ENCODE measurements at regions not wholly inside any gene's neighbourhood (a gene's known extent, or its start where the extent isn't known, plus 50 kb on each side); places are given as distances from the start of the nearest gene placed in this dataset.
"Not testable (repeated sequence)": the region's sequence is repeated elsewhere in the genome, so short reads cannot be mapped to it uniquely, and the experiment has no call there.

DNA sequence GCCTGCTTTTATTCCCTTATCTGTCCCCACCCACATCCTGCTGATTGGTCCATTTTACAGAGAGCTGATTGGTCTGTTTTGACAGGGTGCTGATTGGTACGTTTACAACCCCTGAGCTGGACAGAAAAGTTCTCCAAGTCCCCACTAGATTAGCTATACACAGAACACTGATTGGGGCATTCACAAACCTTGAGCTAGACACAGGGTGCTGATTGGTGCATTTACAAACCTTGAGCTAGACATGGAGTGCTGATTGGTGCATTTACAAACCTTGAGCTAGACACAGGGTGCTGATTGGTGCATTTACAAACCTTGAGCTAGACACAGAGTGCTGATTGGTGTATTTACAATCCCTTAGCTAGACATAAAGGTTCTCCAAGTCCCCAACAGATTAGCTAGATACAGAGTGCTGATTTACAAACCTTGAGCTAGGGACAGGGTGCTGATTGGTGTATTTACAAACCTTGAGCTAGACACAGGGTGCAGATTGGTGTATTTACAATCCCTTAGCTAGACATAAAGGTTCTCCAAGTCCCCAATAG, 158.2 kb downstream of the BRD1 start:
- RAD21 ChIA-PET (ENCODE audit: low non-redundant PET in 1 of 2, low total read pairs in 2 of 2, uncharacterized antibody in 2 of 2, unreplicated experiment in 2 of 2); H3K9me2 ChIP-seq (ENCODE audit: insufficient read depth); H4K20me1 ChIP-seq (ENCODE audit: insufficient read depth); BruUV-seq (replicated peaks); CTCF ChIA-PET; POLR2A ChIA-PET; H3K9me3 ChIP-seq (ENCODE audit: control insufficient read depth in 1 of 2, insufficient read depth in 1 of 2, low read depth in 1 of 2, low read length in 2 of 2); H3K4me2 ChIP-seq (ENCODE audit: low read length); H3K36me3 ChIP-seq (ENCODE audit: control insufficient read depth in 1 of 2, insufficient read depth in 2 of 2, low read length in 2 of 2); H2AFZ ChIP-seq (ENCODE audit: low read depth, low read length, poor library complexity, severe bottlenecking); H3K9ac ChIP-seq (ENCODE audit: low read length); H3K4me1 ChIP-seq (ENCODE audit: control insufficient read depth in 1 of 2, insufficient read depth in 2 of 2, low read length in 2 of 2); intact Hi-C loops (cut with micrococcal nuclease); ATAC-seq; H3K79me2 ChIP-seq (ENCODE audit: insufficient read depth, low read length); H3K4me3 ChIP-seq (replicated peaks in 1 of 2; ENCODE audit: low read depth in 1 of 2, low read length in 2 of 2); H3K27ac ChIP-seq (ENCODE audit: low read depth, low read length): not testable (repeated sequence)
- TF ChIP-seq SP1 (IDR thresholded peaks at IDR 0.05; ENCODE audit: low read depth), result peak; percentile 29; the same call in 1 of the 2 replicates
- peak; percentile 24 for DNase-seq (ENCODE audit: low read depth, low spot score)
- peaks cover 15% of the 10 kb centered on the region; the same call in 1 of the 2 replicates for H3K27me3 ChIP-seq (ENCODE audit: insufficient read depth, low read length)

DNA sequence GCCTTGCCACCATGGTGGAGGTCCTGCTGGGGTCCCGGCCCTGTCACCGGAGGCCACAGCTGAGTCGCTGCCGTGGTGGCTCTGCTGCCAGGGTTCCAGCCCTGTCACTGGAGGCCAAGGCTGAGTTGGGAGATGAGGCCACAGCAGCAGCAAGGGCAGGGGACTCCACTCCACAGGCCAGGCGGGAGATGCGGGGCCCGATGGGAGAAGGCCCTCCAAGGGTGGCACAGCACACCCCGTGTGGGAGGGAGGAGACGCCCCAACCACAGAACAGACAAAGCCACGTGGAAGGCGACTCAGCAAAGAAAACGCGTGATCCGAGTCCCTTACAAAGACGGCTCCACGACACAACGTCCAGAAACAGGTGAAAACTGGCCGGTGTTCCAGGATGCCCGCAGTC, 159.3 kb downstream of the BRD1 start:
- RAD21 ChIA-PET (ENCODE audit: low non-redundant PET in 1 of 2, low total read pairs in 2 of 2, uncharacterized antibody in 2 of 2, unreplicated experiment in 2 of 2), result no interaction called here
- TF ChIP-seq EZH2phosphoT487 (IDR thresholded peaks at IDR 0.05; ENCODE audit: borderline replicate concordance), result no peak
- no peak for TF ChIP-seq FOSL1 (IDR thresholded peaks at IDR 0.05; ENCODE audit: low read depth)
- TF ChIP-seq POLR2AphosphoS5 (IDR thresholded peaks at IDR 0.05; ENCODE audit: low read depth, low read length), result no peak
- TF ChIP-seq SRF (IDR thresholded peaks at IDR 0.05; ENCODE audit: low read depth), result no peak
- TF ChIP-seq, protein P1, sequence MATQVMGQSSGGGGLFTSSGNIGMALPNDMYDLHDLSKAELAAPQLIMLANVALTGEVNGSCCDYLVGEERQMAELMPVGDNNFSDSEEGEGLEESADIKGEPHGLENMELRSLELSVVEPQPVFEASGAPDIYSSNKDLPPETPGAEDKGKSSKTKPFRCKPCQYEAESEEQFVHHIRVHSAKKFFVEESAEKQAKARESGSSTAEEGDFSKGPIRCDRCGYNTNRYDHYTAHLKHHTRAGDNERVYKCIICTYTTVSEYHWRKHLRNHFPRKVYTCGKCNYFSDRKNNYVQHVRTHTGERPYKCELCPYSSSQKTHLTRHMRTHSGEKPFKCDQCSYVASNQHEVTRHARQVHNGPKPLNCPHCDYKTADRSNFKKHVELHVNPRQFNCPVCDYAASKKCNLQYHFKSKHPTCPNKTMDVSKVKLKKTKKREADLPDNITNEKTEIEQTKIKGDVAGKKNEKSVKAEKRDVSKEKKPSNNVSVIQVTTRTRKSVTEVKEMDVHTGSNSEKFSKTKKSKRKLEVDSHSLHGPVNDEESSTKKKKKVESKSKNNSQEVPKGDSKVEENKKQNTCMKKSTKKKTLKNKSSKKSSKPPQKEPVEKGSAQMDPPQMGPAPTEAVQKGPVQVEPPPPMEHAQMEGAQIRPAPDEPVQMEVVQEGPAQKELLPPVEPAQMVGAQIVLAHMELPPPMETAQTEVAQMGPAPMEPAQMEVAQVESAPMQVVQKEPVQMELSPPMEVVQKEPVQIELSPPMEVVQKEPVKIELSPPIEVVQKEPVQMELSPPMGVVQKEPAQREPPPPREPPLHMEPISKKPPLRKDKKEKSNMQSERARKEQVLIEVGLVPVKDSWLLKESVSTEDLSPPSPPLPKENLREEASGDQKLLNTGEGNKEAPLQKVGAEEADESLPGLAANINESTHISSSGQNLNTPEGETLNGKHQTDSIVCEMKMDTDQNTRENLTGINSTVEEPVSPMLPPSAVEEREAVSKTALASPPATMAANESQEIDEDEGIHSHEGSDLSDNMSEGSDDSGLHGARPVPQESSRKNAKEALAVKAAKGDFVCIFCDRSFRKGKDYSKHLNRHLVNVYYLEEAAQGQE (IDR thresholded peaks at IDR 0.05; ENCODE audit: low read depth), result no peak
- TF ChIP-seq, protein P2, sequence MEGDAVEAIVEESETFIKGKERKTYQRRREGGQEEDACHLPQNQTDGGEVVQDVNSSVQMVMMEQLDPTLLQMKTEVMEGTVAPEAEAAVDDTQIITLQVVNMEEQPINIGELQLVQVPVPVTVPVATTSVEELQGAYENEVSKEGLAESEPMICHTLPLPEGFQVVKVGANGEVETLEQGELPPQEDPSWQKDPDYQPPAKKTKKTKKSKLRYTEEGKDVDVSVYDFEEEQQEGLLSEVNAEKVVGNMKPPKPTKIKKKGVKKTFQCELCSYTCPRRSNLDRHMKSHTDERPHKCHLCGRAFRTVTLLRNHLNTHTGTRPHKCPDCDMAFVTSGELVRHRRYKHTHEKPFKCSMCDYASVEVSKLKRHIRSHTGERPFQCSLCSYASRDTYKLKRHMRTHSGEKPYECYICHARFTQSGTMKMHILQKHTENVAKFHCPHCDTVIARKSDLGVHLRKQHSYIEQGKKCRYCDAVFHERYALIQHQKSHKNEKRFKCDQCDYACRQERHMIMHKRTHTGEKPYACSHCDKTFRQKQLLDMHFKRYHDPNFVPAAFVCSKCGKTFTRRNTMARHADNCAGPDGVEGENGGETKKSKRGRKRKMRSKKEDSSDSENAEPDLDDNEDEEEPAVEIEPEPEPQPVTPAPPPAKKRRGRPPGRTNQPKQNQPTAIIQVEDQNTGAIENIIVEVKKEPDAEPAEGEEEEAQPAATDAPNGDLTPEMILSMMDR (IDR thresholded peaks at IDR 0.05 in 2 of 3, conservative IDR thresholded peaks at IDR 0.05 in 1 of 3; ENCODE audit: borderline replicate concordance in 1 of 3, insufficient read depth in 1 of 3, low read depth in 2 of 3, low read length in 2 of 3), result no peak
- no peak for TF ChIP-seq RAD21 (IDR thresholded peaks at IDR 0.05; ENCODE audit: low read depth)
- TF ChIP-seq, protein P3, sequence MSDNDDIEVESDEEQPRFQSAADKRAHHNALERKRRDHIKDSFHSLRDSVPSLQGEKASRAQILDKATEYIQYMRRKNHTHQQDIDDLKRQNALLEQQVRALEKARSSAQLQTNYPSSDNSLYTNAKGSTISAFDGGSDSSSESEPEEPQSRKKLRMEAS (IDR thresholded peaks at IDR 0.05), result no peak
- TF ChIP-seq EGR1 (IDR thresholded peaks at IDR 0.05; ENCODE audit: low read depth), result no peak
- TF ChIP-seq JUND (IDR thresholded peaks at IDR 0.05), result no peak
- TF ChIP-seq SIN3A (IDR thresholded peaks at IDR 0.05; ENCODE audit: low read depth), result no peak
- TF ChIP-seq, protein P4, sequence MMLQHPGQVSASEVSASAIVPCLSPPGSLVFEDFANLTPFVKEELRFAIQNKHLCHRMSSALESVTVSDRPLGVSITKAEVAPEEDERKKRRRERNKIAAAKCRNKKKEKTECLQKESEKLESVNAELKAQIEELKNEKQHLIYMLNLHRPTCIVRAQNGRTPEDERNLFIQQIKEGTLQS (IDR thresholded peaks at IDR 0.05), result no peak
- H3K27ac ChIP-seq (ENCODE audit: low read depth, low read length), result no peak overlapping the region
- ATAC-seq, result no peak
- no peaks in the 10 kb centered on the region for H3K36me3 ChIP-seq (ENCODE audit: control insufficient read depth in 1 of 2, insufficient read depth in 2 of 2, low read length in 2 of 2)
- no peaks in the 10 kb centered on the region for H4K20me1 ChIP-seq (ENCODE audit: insufficient read depth)
- H3K27me3 ChIP-seq (ENCODE audit: insufficient read depth, low read length), result peaks cover 13% of the 10 kb centered on the region; the same call in 1 of the 2 replicates
- no peaks in the 10 kb centered on the region for H3K9me2 ChIP-seq (ENCODE audit: insufficient read depth)
- no TSS peak for BruUV-seq (replicated peaks)
- CTCF ChIA-PET, result no interaction called here
- no peaks in the 10 kb centered on the region for H3K79me2 ChIP-seq (ENCODE audit: insufficient read depth, low read length)
- H3K4me1 ChIP-seq (ENCODE audit: control insufficient read depth in 1 of 2, insufficient read depth in 2 of 2, low read length in 2 of 2), result no peaks in the 10 kb centered on the region
- intact Hi-C loops (cut with micrococcal nuclease), result no loop called here
- no peak overlapping the region for H3K4me2 ChIP-seq (ENCODE audit: low read length)
- POLR2A ChIA-PET, result no interaction called here
- no peak overlapping the region for H3K9ac ChIP-seq (ENCODE audit: low read length)
- H3K4me3 ChIP-seq (replicated peaks in 1 of 2; ENCODE audit: low read depth in 1 of 2, low read length in 2 of 2), result no peak overlapping the region
- H2AFZ ChIP-seq (ENCODE audit: low read depth, low read length, poor library complexity, severe bottlenecking), result no peak overlapping the region
- no peaks in the 10 kb centered on the region for H3K9me3 ChIP-seq (ENCODE audit: control insufficient read depth in 1 of 2, insufficient read depth in 1 of 2, low read depth in 1 of 2, low read length in 2 of 2)
- no peak for DNase-seq (ENCODE audit: low read depth, low spot score)
